HG02938 (cell line): ENCODE measurements at regions not wholly inside any gene's neighbourhood (a gene's known extent, or its start where the extent isn't known, plus 50 kb on each side); places are given as distances from the start of the nearest gene placed in this dataset.

ENCODE experiments used
- ATAC-seq: cut with Tn5 transposase; IDR thresholded peaks from one replicate; pipeline ENCODE4 v1.9.1; 2021; ENCODE audit warnings: mild to moderate bottlenecking, moderate library complexity; ENCODE audit not compliant: unreplicated experiment

- ATAC-seq, result no peak
Observed at GRCh38 chr17:77771145-77771544, 187.4 kb upstream of the TNRC6C start.

DNA sequence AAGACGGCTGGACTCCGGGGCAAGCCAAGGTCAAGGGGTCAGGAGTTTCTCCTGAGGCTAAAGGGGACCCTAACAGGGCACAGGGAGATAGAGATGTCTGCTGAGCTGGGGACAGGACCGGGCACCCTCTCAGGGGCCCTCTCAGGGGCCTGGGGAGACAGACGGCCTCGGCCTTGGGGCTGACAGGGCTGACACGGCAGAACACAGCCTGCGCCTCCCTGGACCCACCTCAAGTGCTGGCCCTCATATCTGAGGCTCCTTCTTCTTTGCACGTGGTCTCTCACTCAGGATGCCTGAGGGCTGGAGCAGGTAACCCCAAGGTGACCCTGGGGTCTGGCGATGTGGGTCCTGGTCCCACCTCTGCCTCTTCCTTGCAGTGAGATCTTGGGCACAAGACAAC lies 186.9 kb upstream of the TNRC6C start:
- no peak for ATAC-seq

- ATAC-seq, result no peak
Observed at GRCh38 chr17:77771998-77772397, 186.5 kb upstream of the TNRC6C start.

GRCh38 chr17:77772461-77772897 lies 186.0 kb upstream of the TNRC6C start:
- ATAC-seq, result no peak

- no peak for ATAC-seq
Observed at GRCh38 chr17:77772899-77773358, 185.6 kb upstream of the TNRC6C start.

GRCh38 chr17:77774182-77774581 lies 184.3 kb upstream of the TNRC6C start:
- ATAC-seq, result no peak

DNA sequence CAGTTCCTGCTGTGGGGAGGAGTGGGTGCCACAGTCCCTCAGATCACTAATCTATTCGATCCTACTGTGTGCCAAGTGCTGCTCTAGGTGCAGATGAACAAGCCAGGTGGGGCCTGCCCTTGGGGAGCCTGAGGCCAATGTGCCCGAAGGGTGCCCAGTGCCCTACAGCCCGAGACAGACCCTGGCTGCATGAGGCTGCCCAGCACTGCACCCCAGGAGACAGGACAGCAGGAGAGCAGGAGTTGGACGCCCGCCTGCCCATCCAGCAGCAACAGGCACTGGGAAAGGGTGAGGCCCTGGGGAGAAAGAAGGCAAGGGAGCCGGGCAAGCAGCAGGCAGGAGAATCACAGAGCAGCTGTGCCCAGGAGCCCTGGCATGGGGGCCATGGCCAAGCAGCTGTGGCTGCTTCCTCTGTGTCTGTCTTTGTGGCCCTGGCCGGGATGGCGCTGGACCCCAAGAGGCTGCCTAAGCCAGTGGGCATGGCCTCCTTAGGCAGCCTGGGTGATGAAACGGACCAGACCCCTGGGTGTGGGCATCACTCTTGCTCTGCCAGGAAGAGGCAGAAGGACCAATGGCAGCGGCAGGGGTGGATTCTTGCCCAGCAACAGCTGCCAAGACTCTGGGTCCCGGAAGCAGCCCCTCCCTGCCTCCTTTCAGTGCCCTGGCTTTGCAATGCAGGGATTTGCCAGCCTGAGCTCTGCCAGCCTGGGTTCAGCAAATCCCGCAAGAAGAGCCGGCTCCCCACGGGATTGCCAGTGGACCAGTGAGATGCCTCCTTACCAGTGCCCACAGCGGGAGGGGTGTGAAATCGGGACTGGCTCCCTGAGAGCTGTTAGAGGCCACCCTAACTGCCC lies 179.6 kb upstream of the TNRC6C start:
- ATAC-seq, result no peak

DNA sequence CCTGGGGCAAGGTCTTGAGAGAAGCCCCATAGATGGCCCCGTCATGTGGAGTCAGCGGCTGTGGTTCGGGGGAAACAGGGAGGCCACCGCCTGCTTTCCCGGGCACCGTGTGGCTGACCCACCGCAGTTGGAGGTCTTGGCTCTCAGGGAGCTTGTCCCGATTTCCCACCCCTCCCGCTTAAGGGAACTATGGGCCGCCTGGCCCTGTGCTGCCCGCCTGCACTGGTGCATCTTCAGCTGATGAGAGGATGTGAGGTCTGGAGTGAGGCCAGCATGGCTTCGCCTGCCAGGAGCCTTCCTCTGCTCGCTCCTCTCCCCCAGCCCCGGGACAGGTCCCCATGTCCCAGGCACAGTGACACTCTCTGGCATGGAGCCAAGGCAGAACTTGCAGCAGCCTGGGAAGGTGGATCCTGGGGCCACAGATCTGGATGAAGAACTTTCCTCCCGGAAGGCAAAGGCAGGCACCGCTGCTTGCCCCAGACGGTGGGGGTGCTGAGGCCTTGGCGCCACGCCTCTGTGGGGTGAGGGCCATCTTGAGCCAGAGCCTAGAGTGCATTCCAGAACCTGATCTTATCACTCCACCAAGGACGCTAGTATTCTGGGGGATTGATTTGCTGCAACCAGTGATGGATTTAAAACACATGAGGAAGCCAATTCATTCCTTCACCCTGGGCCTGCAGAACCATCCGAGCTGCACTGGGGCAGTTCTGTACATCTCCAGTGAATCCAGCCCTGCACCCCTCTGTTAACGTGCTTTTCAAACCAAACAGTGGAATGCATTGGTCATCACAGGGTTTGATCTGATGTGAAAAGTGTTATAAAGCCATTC lies 178.6 kb upstream of the TNRC6C start:
- ATAC-seq, result no peak

GRCh38 chr17:77781536-77781935 lies 177.0 kb upstream of the TNRC6C start:
- ATAC-seq, result no peak

DNA sequence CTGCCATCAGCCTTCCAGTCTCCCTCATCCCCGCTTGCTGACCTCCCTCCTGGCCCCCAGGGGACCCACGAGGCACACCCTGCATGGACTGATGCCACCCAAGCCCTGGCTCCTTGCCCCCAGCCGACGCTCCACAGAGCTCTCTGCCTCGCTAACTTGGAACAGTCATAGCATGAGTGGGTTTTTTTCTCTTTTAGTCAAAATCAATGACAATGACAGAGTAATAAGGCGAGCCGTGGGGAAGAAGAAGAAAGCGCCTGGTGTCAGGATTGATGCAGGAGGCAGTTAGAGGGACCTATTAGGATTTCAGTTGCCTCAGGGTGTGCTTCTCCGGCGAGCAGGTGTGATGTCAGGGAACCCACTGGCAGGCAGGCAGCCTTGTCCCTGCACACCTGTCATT lies 176.3 kb upstream of the TNRC6C start:
- ATAC-seq, result no peak

DNA sequence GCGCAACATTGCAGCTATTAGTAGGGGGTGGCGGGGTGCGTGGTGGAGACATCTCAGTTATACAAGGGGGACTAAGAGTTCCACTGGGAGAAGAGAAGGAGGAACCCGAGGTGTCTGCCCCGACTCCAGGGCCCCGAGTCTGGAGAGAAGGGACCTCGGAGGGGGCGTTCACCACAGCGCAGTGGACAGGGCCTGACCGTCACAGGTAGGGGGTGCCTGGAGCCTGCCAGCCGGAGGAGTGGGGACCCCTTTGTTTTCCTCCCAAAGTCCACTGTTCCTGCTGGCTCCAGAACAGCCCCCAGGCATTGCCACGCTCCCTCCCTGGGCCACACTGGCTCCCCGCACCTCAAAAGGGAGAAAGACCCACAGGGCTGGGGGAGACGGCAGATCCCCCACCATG lies 175.9 kb upstream of the TNRC6C start:
- no peak for ATAC-seq

- ATAC-seq, result no peak
Observed at GRCh38 chr17:77783991-77784820, 174.3 kb upstream of the TNRC6C start.

- no peak for ATAC-seq
Observed at GRCh38 chr17:77785312-77785905, 173.1 kb upstream of the TNRC6C start.

GRCh38 chr17:77786090-77786489 lies 172.4 kb upstream of the TNRC6C start:
- no peak for ATAC-seq

DNA sequence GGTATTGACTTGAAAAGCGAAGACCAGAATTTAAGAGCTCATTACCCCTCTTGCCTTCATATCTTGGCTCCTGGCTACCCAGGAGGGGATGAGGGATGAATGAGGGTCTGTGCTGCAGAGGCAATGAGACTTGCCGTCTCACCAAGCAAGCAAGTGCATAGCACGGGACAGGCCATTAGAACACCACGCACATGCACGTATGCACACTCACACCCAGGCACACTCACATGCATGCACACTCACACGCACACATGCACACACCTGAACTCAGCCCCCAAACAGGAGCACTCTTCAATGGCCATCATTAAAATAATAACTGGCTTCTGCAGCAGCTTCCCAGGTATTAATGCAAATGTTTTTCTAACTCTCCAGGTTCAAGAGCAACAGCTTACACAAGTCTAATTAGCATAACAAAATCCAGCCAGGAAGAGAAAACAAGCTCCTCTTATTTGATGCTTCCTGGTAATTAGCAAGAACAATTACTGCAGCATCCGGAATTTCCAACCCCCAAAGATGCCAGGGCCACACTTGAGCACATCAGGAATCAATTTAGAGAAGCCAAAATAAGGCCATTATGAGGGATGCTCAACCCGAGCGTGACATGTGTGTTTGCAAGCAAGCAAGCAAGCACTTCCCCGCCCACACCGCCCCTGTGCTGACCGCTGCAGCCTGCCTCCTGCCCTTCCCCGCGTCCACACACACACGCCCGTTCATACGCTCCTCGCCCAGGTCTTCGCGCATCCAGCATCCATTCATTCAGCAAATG lies 171.6 kb upstream of the TNRC6C start:
- ATAC-seq, result no peak

- ATAC-seq, result no peak
Observed at GRCh38 chr17:77790143-77790829, 168.2 kb upstream of the TNRC6C start.

DNA sequence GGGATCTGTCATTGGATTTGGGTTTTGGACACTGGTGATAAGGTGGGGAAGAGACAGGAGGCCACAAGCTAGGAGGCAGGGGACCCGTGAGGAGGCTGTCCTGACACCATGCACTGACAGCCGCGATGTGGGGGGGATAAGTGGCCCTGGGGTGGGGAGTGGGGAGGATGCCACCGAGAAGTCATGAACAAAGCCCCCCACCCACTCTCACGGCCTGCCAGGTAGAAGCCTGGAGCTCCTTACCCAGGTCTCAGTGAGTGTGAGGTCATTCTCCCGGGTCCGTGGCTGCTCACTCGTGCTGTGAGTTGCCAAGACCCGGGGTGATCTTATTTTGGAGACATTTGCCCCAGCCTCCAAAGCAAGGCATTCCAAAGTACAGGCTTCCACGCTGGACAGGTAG lies 165.9 kb upstream of the TNRC6C start:
- ATAC-seq, result no peak

GRCh38 chr17:77793146-77793970 lies 165.1 kb upstream of the TNRC6C start:
- ATAC-seq, result no peak

- ATAC-seq, result no peak
Observed at GRCh38 chr17:77793971-77794235, 164.6 kb upstream of the TNRC6C start.
